ENCODE measurements at regions not wholly inside any gene's neighbourhood (a gene's known extent, or its start where the extent isn't known, plus 50 kb on each side); places are given as distances from the start of the nearest gene placed in this dataset.
"Not testable (repeated sequence)": the region's sequence is repeated elsewhere in the genome, so short reads cannot be mapped to it uniquely, and the experiment has no call there.

GRCh38 chr2:82340578-82341053 is 2036.1 kb upstream of the LRRTM1 start:
- H3K4me1 ChIP-seq (ENCODE audit: insufficient read depth, low read length): peaks cover 4% of the 10 kb centered on the region; the same call in 1 of the 2 replicates
- no peaks in the 10 kb centered on the region for H3K36me3 ChIP-seq (ENCODE audit: insufficient read depth, low read length)
- WGBS: 93% methylated on average over 2 of the region's 2 CpGs
- H3K9me3 ChIP-seq (ENCODE audit: insufficient read depth, low read depth, low read length): no peaks in the 10 kb centered on the region
- no peak overlapping the region for H3K4me3 ChIP-seq (ENCODE audit: low read length)
- no peak overlapping the region for H3K27ac ChIP-seq (ENCODE audit: low read depth, low read length)
- no peak overlapping the region for H3K9ac ChIP-seq (ENCODE audit: low read depth, low read length)
- H3K27me3 ChIP-seq (ENCODE audit: insufficient read depth, low read length): no peaks in the 10 kb centered on the region

GRCh38 chr2:82339805-82340204 is 2035.3 kb upstream of the LRRTM1 start:
- H3K27ac ChIP-seq (ENCODE audit: low read depth, low read length): no peak overlapping the region
- H3K9ac ChIP-seq (ENCODE audit: low read depth, low read length): no peak overlapping the region
- no peaks in the 10 kb centered on the region for H3K27me3 ChIP-seq (ENCODE audit: insufficient read depth, low read length)
- H3K4me1 ChIP-seq (ENCODE audit: insufficient read depth, low read length): peaks cover 4% of the 10 kb centered on the region; the same call in 1 of the 2 replicates
- H3K4me3 ChIP-seq (ENCODE audit: low read length): no peak overlapping the region
- no peaks in the 10 kb centered on the region for H3K9me3 ChIP-seq (ENCODE audit: insufficient read depth, low read depth, low read length)
- 94% methylated on average over 2 of the region's 2 CpGs for WGBS
- no peaks in the 10 kb centered on the region for H3K36me3 ChIP-seq (ENCODE audit: insufficient read depth, low read length)

GRCh38 chr2:82333697-82334096 is 2029.1 kb upstream of the LRRTM1 start:
- no peak overlapping the region for H3K4me3 ChIP-seq (ENCODE audit: low read length)
- no peak overlapping the region for H3K27ac ChIP-seq (ENCODE audit: low read depth, low read length)
- H3K27me3 ChIP-seq (ENCODE audit: insufficient read depth, low read length): no peaks in the 10 kb centered on the region
- WGBS: 91% methylated on average over 9 of the region's 9 CpGs
- no peaks in the 10 kb centered on the region for H3K36me3 ChIP-seq (ENCODE audit: insufficient read depth, low read length)
- H3K9ac ChIP-seq (ENCODE audit: low read depth, low read length): no peak overlapping the region
- H3K4me1 ChIP-seq (ENCODE audit: insufficient read depth, low read length): peaks cover 3% of the 10 kb centered on the region; the same call in 1 of the 2 replicates
- H3K9me3 ChIP-seq (ENCODE audit: insufficient read depth, low read depth, low read length): no peaks in the 10 kb centered on the region

- no peaks in the 10 kb centered on the region for H3K36me3 ChIP-seq (ENCODE audit: insufficient read depth, low read length)
- no peak overlapping the region for H3K27ac ChIP-seq (ENCODE audit: low read depth, low read length)
- no peaks in the 10 kb centered on the region for H3K27me3 ChIP-seq (ENCODE audit: insufficient read depth, low read length)
- no peak overlapping the region for H3K4me3 ChIP-seq (ENCODE audit: low read length)
- no peaks in the 10 kb centered on the region for H3K9me3 ChIP-seq (ENCODE audit: insufficient read depth, low read depth, low read length)
- H3K4me1 ChIP-seq (ENCODE audit: insufficient read depth, low read length): peaks cover 3% of the 10 kb centered on the region; the same call in 1 of the 2 replicates
- WGBS: 88% methylated on average over 2 of the region's 2 CpGs
- H3K9ac ChIP-seq (ENCODE audit: low read depth, low read length): no peak overlapping the region
Observed at GRCh38 chr2:82330155-82330554, 2025.6 kb upstream of the LRRTM1 start.

GRCh38 chr2:82326180-82326767 is 2021.7 kb upstream of the LRRTM1 start:
- WGBS: 97% methylated on average over 41 of the region's 42 CpGs
- H3K27ac ChIP-seq (ENCODE audit: low read depth, low read length): not testable (repeated sequence)

GRCh38 chr2:82320296-82320695 is 2015.7 kb upstream of the LRRTM1 start:
- no peaks in the 10 kb centered on the region for H3K27me3 ChIP-seq (ENCODE audit: insufficient read depth, low read length)
- no peak overlapping the region for H3K27ac ChIP-seq (ENCODE audit: low read depth, low read length)
- H3K9ac ChIP-seq (ENCODE audit: low read depth, low read length): no peak overlapping the region
- H3K9me3 ChIP-seq (ENCODE audit: insufficient read depth, low read depth, low read length): no peaks in the 10 kb centered on the region
- H3K4me3 ChIP-seq (ENCODE audit: low read length): no peak overlapping the region
- H3K4me1 ChIP-seq (ENCODE audit: insufficient read depth, low read length): no peaks in the 10 kb centered on the region
- WGBS: 95% methylated on average over 3 of the region's 3 CpGs
- no peaks in the 10 kb centered on the region for H3K36me3 ChIP-seq (ENCODE audit: insufficient read depth, low read length)

More at GRCh38 chr2:82326180-82326767, 2021.7 kb upstream of the LRRTM1 start:
- not testable (repeated sequence) for H3K36me3 ChIP-seq (ENCODE audit: insufficient read depth, low read length); H3K4me3 ChIP-seq (ENCODE audit: low read length); H3K4me1 ChIP-seq (ENCODE audit: insufficient read depth, low read length); H3K27me3 ChIP-seq (ENCODE audit: insufficient read depth, low read length); H3K9ac ChIP-seq (ENCODE audit: low read depth, low read length); H3K9me3 ChIP-seq (ENCODE audit: insufficient read depth, low read depth, low read length)

- Histone ChIP-seq H3K36me3 (ENCODE audit: insufficient read depth, low read length) (no peaks in the 10 kb centered on the region), H3K27ac (ENCODE audit: low read depth, low read length) (no peak overlapping the region), H3K9me3 (ENCODE audit: insufficient read depth, low read depth, low read length) (no peaks in the 10 kb centered on the region), H3K27me3 (ENCODE audit: insufficient read depth, low read length) (no peaks in the 10 kb centered on the region), H3K4me3 (ENCODE audit: low read length) (no peak overlapping the region), H3K9ac (ENCODE audit: low read depth, low read length) (no peak overlapping the region), H3K4me1 (ENCODE audit: insufficient read depth, low read length) (no peaks in the 10 kb centered on the region)
- 98% methylated on average over 4 of the region's 4 CpGs for WGBS
Observed at GRCh38 chr2:82317012-82317411, 2012.5 kb upstream of the LRRTM1 start.

GRCh38 chr2:82316586-82316985 is 2012.0 kb upstream of the LRRTM1 start:
- H3K27me3 ChIP-seq (ENCODE audit: insufficient read depth, low read length): no peaks in the 10 kb centered on the region
- 93% methylated on average over 1 of the region's 1 CpG for WGBS
- no peaks in the 10 kb centered on the region for H3K9me3 ChIP-seq (ENCODE audit: insufficient read depth, low read depth, low read length)
- H3K4me3 ChIP-seq (ENCODE audit: low read length): no peak overlapping the region
- no peak overlapping the region for H3K27ac ChIP-seq (ENCODE audit: low read depth, low read length)
- no peak overlapping the region for H3K9ac ChIP-seq (ENCODE audit: low read depth, low read length)
- no peaks in the 10 kb centered on the region for H3K4me1 ChIP-seq (ENCODE audit: insufficient read depth, low read length)
- no peaks in the 10 kb centered on the region for H3K36me3 ChIP-seq (ENCODE audit: insufficient read depth, low read length)

- WGBS: 50% methylated on average over 1 of the region's 1 CpG
Observed at GRCh38 chr2:82314836-82315472, 2010.4 kb upstream of the LRRTM1 start.

GRCh38 chr2:82307511-82307910 is 2003.0 kb upstream of the LRRTM1 start:
- Histone ChIP-seq H3K9me3 (ENCODE audit: insufficient read depth, low read depth, low read length) (no peaks in the 10 kb centered on the region), H3K27me3 (ENCODE audit: insufficient read depth, low read length) (no peaks in the 10 kb centered on the region), H3K4me1 (ENCODE audit: insufficient read depth, low read length) (no peaks in the 10 kb centered on the region), H3K36me3 (ENCODE audit: insufficient read depth, low read length) (no peaks in the 10 kb centered on the region), H3K9ac (ENCODE audit: low read depth, low read length) (no peak overlapping the region), H3K27ac (ENCODE audit: low read depth, low read length) (no peak overlapping the region), H3K4me3 (ENCODE audit: low read length) (no peak overlapping the region)

More at GRCh38 chr2:82314836-82315472, 2010.4 kb upstream of the LRRTM1 start:
- Histone ChIP-seq H3K9me3 (ENCODE audit: insufficient read depth, low read depth, low read length) (no peaks in the 10 kb centered on the region), H3K27me3 (ENCODE audit: insufficient read depth, low read length) (no peaks in the 10 kb centered on the region), H3K36me3 (ENCODE audit: insufficient read depth, low read length) (no peaks in the 10 kb centered on the region), H3K9ac (ENCODE audit: low read depth, low read length) (no peak overlapping the region), H3K27ac (ENCODE audit: low read depth, low read length) (no peak overlapping the region), H3K4me1 (ENCODE audit: insufficient read depth, low read length) (no peaks in the 10 kb centered on the region), H3K4me3 (ENCODE audit: low read length) (no peak overlapping the region)

- Histone ChIP-seq H3K27ac (ENCODE audit: low read depth, low read length) (no peak overlapping the region), H3K36me3 (ENCODE audit: insufficient read depth, low read length) (no peaks in the 10 kb centered on the region), H3K4me3 (ENCODE audit: low read length) (no peak overlapping the region), H3K9me3 (ENCODE audit: insufficient read depth, low read depth, low read length) (peaks cover 4% of the 10 kb centered on the region; the same call in 1 of the 2 replicates), H3K4me1 (ENCODE audit: insufficient read depth, low read length) (no peaks in the 10 kb centered on the region), H3K9ac (ENCODE audit: low read depth, low read length) (no peak overlapping the region), H3K27me3 (ENCODE audit: insufficient read depth, low read length) (no peaks in the 10 kb centered on the region)
- 98% methylated on average over 5 of the region's 5 CpGs for WGBS
Observed at GRCh38 chr2:82301506-82301905, 1997.0 kb upstream of the LRRTM1 start.

All from HUES64 (cell line).